ENCODE measurements at regions not wholly inside any gene's neighbourhood (a gene's known extent, or its start where the extent isn't known, plus 50 kb on each side); places are given as distances from the start of the nearest gene placed in this dataset.
"Not testable (repeated sequence)": the region's sequence is repeated elsewhere in the genome, so short reads cannot be mapped to it uniquely, and the experiment has no call there.

GRCh38 chr6:113744861-113745260, 112.3 kb upstream of the MARCKS start:
- no peak for DNase-seq

GRCh38 chr6:113750151-113750855, 106.8 kb upstream of the MARCKS start:
- DNase-seq: no peak

- no peak for DNase-seq
Measured at GRCh38 chr6:113754291-113754690, 102.9 kb upstream of the MARCKS start.

- no peak for DNase-seq
Measured at GRCh38 chr6:113755449-113756289, 101.5 kb upstream of the MARCKS start.

GRCh38 chr6:113756290-113756665, 100.9 kb upstream of the MARCKS start:
- DNase-seq: no peak

- DNase-seq: no peak
Measured at GRCh38 chr6:113758214-113758613, 98.9 kb upstream of the MARCKS start.

- DNase-seq: no peak
Measured at GRCh38 chr6:113758826-113759574, 98.1 kb upstream of the MARCKS start.

- DNase-seq: no peak
Measured at GRCh38 chr6:113762641-113763040, 94.5 kb upstream of the MARCKS start.

- no peak for DNase-seq
Measured at GRCh38 chr6:113763311-113763766, 93.8 kb upstream of the MARCKS start.

GRCh38 chr6:113763876-113764275, 93.3 kb upstream of the MARCKS start:
- DNase-seq: no peak

- no peak for DNase-seq
Measured at GRCh38 chr6:113765909-113766308, 91.2 kb upstream of the MARCKS start.

- no peak for DNase-seq
Measured at GRCh38 chr6:113767985-113768384, 89.2 kb upstream of the MARCKS start.

- DNase-seq: no peak
Measured at GRCh38 chr6:113772961-113773360, 84.2 kb upstream of the MARCKS start.

- no peak for DNase-seq
Measured at GRCh38 chr6:113774127-113774825, 82.9 kb upstream of the MARCKS start.

GRCh38 chr6:113776998-113777397, 80.1 kb upstream of the MARCKS start:
- no peak for DNase-seq

- no peak for DNase-seq
Measured at GRCh38 chr6:113777601-113778000, 79.5 kb upstream of the MARCKS start.

GRCh38 chr6:113779656-113780055, 77.5 kb upstream of the MARCKS start:
- no peak for DNase-seq

GRCh38 chr6:113782636-113783035, 74.5 kb upstream of the MARCKS start:
- DNase-seq: no peak

GRCh38 chr6:113786168-113786567, 71.0 kb upstream of the MARCKS start:
- no peak for DNase-seq

GRCh38 chr6:113788586-113788985, 68.6 kb upstream of the MARCKS start:
- DNase-seq: no peak

- DNase-seq: not testable (repeated sequence)
Measured at GRCh38 chr6:113791225-113791624, 65.9 kb upstream of the MARCKS start.

GRCh38 chr6:113795371-113795770, 61.8 kb upstream of the MARCKS start:
- not testable (repeated sequence) for DNase-seq

- DNase-seq: no peak
Measured at GRCh38 chr6:113796038-113796437, 61.1 kb upstream of the MARCKS start.
